ENCODE measurements at regions not wholly inside any gene's neighbourhood (a gene's known extent, or its start where the extent isn't known, plus 50 kb on each side); places are given as distances from the start of the nearest gene placed in this dataset.

DNA sequence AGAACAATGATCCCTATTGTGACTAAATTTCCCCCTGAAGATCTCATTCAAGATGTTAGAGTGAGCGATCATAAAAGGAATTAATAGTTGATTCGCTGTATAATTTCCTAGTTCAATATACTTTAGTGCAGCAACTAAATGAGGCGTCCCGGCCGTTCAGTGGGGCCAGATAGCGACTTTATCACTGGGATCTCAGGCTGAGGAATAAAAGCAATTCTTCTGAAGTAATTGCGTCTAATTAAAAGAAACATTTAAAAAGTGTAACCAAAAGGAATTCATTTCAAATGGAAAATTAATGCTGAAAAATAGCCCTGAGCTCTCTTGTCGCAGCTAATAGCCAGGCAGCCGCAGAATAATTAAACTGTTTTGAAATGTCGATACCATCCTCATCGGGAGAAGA, 82.2 kb upstream of the TOP1 start:
- no peaks in the 10 kb centered on the region for H3K9me1 ChIP-seq (ENCODE audit: control insufficient read depth, insufficient read depth, low read length)
- DNase-seq (ENCODE audit: extremely low read depth in 1 of 4, low spot score in 3 of 4) = no peak
- peaks cover 20 to 43% of the 10 kb centered on the region in 2 experiments for H3K27me3 ChIP-seq (ENCODE audit: control insufficient read depth in 2 of 2, insufficient read depth in 2 of 2, low read length in 2 of 2)
- POLR2A ChIA-PET = interaction anchor here (0.7 to 1.6 kb wide), 2 partner anchors 16 to 78 kb away, joined by 3 to 4 read pairs; no protein-coding TSS in a partner anchor
- no peaks in the 10 kb centered on the region for H3K9me3 ChIP-seq (replicated peaks; ENCODE audit: control insufficient read depth, insufficient read depth, low read depth, low read length)
- no peak overlapping the region for H3K4me3 ChIP-seq
- TF ChIP-seq ZNF277 (CRISPR knock-in tag; IDR thresholded peaks at IDR 0.05; ENCODE audit: borderline replicate concordance) (no peak), HDAC6 (IDR thresholded peaks at IDR 0.05; ENCODE audit: low read depth, low read length) (no peak), TOE1 (IDR thresholded peaks at IDR 0.05; ENCODE audit: borderline replicate concordance) (no peak), TOE1 (CRISPR knock-in tag; IDR thresholded peaks at IDR 0.05; ENCODE audit: borderline replicate concordance, low read depth) (no peak), MYC (IDR thresholded peaks at IDR 0.05; ENCODE audit: low read depth, low read length) (no peak), MYC (CRISPR knock-in tag; IDR thresholded peaks at IDR 0.05; ENCODE audit: borderline replicate concordance, low read depth) (no peak), ATF7 (IDR thresholded peaks at IDR 0.05) (no peak), HMGN3 (IDR thresholded peaks at IDR 0.05; ENCODE audit: borderline replicate concordance, extremely low read depth, insufficient read length, low read depth, low read length) (no peak), SMAD3 (CRISPR knock-in tag; conservative IDR thresholded peaks at IDR 0.05) (no peak)
- H4K20me1 ChIP-seq (replicated peaks; ENCODE audit: control insufficient read depth, insufficient read depth, low read length) = no peaks in the 10 kb centered on the region
- intact Hi-C loops (cut with micrococcal nuclease) (loop anchor here (2.0 kb wide), 1 partner anchor 150 kb away; no protein-coding TSS in a partner anchor), in situ Hi-C loops (cut with MboI) (loop anchor here (25.0 kb wide), 1 partner anchor 1684 kb away; no protein-coding TSS in a partner anchor)
- WGBS (ENCODE audit: insufficient coverage, low coverage, missing lambda C conversion rate) = 5% methylated on average over 10 of the region's 11 CpGs
- H3K9ac ChIP-seq (ENCODE audit: insufficient read depth in 1 of 2, low read depth in 2 of 2, low read length in 2 of 2) = no peak overlapping the region
- no peak for FAIRE-seq
- no peak overlapping the region for H3K4me2 ChIP-seq (ENCODE audit: insufficient read depth, low read length)
- no peak overlapping the region for H2AFZ ChIP-seq (ENCODE audit: low read depth, low read length)
- no peak for ATAC-seq
- no peaks in the 10 kb centered on the region for H3K79me2 ChIP-seq (ENCODE audit: control insufficient read depth, insufficient read depth, low read length)
- H3K4me1 ChIP-seq (replicated peaks in 1 of 2; ENCODE audit: control insufficient read depth in 2 of 2, insufficient read depth in 2 of 2, low read length in 2 of 2) = peaks cover 3 to 9% of the 10 kb centered on the region in 2 experiments; a peak in 2 of 5 replicates
- CTCF ChIA-PET (ENCODE audit: low intra/inter-chr PET ratio) = no interaction called here
- BruUV-seq (replicated peaks) = no TSS peak
- no peaks in the 10 kb centered on the region for H3K36me3 ChIP-seq (ENCODE audit: control insufficient read depth, insufficient read depth, low read length)
- H3K27ac ChIP-seq (ENCODE audit: extremely low read depth, low read depth, low read length) = no peak overlapping the region

Data from K562 (cell line).